Osteocyte (in vitro differentiated cells): ENCODE measurements at regions not wholly inside any gene's neighbourhood (a gene's known extent, or its start where the extent isn't known, plus 50 kb on each side); places are given as distances from the start of the nearest gene placed in this dataset.

Source experiments
- DNase-seq: peaks from one replicate; pipeline ENCODE4 v3.0.0; 2021; ENCODE audit warnings: mixed read lengths; ENCODE audit not compliant: unreplicated experiment; ENCODE audit errors: extremely low spot score
- H3K27ac Mint-ChIP-seq: one replicate; pipeline ENCODE4 v1.8.0; 2021; ENCODE audit warnings: mild to moderate bottlenecking, mixed read lengths; ENCODE audit not compliant: unreplicated experiment
- H3K27me3 Mint-ChIP-seq: one replicate; pipeline ENCODE4 v1.8.0; 2021; ENCODE audit warnings: mixed read lengths; ENCODE audit not compliant: unreplicated experiment
- H3K36me3 Mint-ChIP-seq: one replicate; pipeline ENCODE4 v1.8.0; 2021; ENCODE audit warnings: mixed read lengths; ENCODE audit not compliant: unreplicated experiment
- H3K4me1 Mint-ChIP-seq: one replicate; pipeline ENCODE4 v1.8.0; 2021; ENCODE audit warnings: mixed read lengths; ENCODE audit not compliant: unreplicated experiment
- H3K4me3 Mint-ChIP-seq: one replicate; pipeline ENCODE4 v1.8.0; 2021; ENCODE audit warnings: mild to moderate bottlenecking, moderate library complexity, mixed read lengths; ENCODE audit not compliant: unreplicated experiment
- H3K9me3 Mint-ChIP-seq: one replicate; pipeline ENCODE4 v1.8.0; 2021; ENCODE audit warnings: mixed read lengths; ENCODE audit not compliant: unreplicated experiment
- TF ChIP-seq, protein P1 (sequence below): fragments of 200-600 bp; sonication (generic); IDR thresholded peaks from 2 replicates; pipeline ENCODE4 v1.5.0; 2021; ENCODE audit warnings: antibody characterized with exemption, mild to moderate bottlenecking, moderate library complexity

DNA sequence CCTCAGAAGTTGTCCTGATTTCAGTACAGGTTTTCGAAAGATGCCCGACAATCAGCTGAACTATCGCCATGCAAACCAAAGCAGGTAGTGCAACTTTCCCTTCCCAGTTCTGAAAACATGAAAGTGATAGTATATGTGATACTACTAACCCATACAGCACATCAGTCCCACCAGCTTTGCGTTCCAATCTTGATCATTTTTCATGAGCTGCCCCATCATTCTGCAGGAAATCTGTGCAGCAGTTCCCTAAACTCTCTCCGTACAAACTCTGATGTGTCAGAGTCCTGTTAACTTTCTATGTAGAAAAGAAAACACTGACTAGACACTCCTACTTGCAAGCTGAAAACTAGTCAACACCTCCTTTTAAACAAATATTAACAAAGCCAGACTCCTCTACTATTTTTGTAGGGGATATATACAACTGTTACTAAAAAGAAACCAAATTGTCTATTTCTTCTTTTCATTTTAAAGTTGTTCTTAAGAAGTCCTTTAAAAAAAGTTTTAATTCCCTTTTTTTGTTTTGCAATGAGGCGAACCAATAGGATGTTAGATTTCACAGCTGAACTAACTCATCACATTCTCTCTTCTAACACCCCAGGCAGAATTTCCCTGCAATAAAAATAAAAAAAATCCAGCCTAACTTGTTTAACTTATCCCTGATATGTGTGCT, 99.6 kb upstream of the DST start:
- Mint-ChIP-seq H3K4me1 (peaks cover 41% of the 10 kb centered on the region), H3K36me3 (no peaks in the 10 kb centered on the region), H3K27ac (peak overlapping the region; percentile 75), H3K27me3 (no peaks in the 10 kb centered on the region), H3K9me3 (no peaks in the 10 kb centered on the region), H3K4me3 (peak overlapping the region; percentile 65)
- no peak for DNase-seq
- TF ChIP-seq, protein P1, sequence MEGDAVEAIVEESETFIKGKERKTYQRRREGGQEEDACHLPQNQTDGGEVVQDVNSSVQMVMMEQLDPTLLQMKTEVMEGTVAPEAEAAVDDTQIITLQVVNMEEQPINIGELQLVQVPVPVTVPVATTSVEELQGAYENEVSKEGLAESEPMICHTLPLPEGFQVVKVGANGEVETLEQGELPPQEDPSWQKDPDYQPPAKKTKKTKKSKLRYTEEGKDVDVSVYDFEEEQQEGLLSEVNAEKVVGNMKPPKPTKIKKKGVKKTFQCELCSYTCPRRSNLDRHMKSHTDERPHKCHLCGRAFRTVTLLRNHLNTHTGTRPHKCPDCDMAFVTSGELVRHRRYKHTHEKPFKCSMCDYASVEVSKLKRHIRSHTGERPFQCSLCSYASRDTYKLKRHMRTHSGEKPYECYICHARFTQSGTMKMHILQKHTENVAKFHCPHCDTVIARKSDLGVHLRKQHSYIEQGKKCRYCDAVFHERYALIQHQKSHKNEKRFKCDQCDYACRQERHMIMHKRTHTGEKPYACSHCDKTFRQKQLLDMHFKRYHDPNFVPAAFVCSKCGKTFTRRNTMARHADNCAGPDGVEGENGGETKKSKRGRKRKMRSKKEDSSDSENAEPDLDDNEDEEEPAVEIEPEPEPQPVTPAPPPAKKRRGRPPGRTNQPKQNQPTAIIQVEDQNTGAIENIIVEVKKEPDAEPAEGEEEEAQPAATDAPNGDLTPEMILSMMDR = no peak

DNA sequence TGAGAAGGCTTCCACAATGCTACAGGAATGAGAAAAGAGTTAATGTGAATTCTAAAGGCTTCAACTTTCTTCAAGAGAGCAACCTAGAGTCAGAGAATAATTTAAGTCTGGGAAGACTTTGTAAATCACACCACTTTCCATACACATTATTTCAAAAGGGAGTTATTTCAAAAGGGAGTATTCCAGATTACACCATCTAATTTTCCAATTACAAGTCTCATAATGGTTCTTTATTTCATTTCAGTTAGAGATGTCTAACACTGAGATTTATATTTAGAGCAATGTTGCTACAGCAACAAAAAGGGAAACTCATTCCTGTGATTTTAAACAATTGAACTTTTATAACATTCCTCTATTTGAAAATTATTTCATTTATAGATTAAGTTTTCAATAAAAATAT, 98.8 kb upstream of the DST start:
- peak overlapping the region; percentile 77 for H3K27ac Mint-ChIP-seq
- DNase-seq = no peak
- TF ChIP-seq, protein P1 = no peak
- H3K36me3 Mint-ChIP-seq = no peaks in the 10 kb centered on the region
- H3K27me3 Mint-ChIP-seq = no peaks in the 10 kb centered on the region
- H3K4me3 Mint-ChIP-seq = no peak overlapping the region
- H3K4me1 Mint-ChIP-seq = peaks cover 40% of the 10 kb centered on the region
- no peaks in the 10 kb centered on the region for H3K9me3 Mint-ChIP-seq

DNA sequence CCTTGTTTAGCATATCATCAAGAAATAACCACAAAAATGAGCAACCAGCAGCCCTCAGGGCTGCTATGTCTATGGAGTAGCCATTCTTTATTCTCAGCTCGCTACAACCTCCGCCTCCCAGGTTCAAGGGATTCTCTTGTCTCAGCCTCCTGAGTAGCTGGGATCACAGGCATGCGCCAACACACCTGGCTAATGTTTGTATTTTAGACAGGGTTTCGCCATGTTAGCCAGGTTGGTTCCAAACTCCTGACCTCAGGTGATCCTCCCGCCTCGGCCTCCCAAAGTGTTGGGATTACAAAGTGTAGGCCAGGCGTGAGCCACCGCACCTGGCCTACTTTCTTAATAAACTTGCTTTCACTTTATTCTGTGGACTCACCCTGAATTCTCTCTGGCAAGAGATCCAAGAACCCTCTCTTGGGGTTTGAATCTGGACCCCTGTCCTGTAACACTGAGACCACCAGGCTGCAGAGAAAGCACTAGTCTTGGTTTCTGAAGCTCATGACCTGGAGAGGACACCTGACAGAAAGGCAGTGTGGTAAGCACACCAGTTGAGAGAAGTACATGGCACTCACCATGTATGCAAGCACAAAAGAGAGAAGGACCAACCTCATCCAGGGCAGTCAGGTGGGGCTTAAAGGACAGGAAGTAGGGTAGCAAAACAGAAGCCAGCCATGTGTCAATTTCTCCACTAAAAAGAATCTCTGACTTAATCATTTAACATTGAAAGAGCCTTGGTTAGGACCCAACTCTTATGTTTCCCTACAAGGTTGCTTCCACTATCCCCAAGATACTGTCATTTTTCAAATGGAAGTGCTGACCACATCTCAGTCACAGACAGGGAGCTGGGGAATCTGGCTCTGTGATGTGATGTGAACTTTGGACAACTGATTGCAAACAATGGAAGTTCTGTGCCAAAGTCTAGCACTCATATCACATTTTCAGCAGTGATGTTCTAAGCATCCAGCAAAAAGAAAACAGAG, 97.4 kb upstream of the DST start:
- Mint-ChIP-seq H3K4me3 (no peak overlapping the region), H3K27ac (peak overlapping the region; percentile 23), H3K9me3 (no peaks in the 10 kb centered on the region), H3K27me3 (no peaks in the 10 kb centered on the region), H3K36me3 (no peaks in the 10 kb centered on the region), H3K4me1 (peaks cover 41% of the 10 kb centered on the region)
- TF ChIP-seq, protein P1 = no peak
- no peak for DNase-seq

DNA sequence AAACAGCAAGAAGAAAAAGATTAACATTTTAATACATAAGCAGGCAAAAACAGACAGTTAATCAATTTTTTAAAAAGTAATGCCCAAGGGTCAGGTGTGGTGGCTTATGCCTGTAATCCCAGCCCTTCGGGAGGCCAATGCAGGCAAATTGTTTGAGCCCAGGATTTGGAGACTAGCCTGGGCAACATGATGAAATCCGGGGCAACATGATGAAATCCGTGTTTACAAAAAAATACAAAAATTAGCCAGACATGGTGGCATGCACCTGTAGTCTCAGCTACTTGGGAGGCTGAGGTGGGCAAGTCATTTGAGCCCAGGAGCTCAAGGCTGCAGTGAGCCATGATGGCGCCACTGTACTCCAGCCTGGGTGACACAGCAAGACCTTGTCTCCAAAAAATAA, 94.1 kb upstream of the DST start:
- H3K27me3 Mint-ChIP-seq = no peaks in the 10 kb centered on the region
- H3K9me3 Mint-ChIP-seq = no peaks in the 10 kb centered on the region
- TF ChIP-seq, protein P1 = no peak
- peaks cover 45% of the 10 kb centered on the region for H3K4me1 Mint-ChIP-seq
- H3K4me3 Mint-ChIP-seq = no peak overlapping the region
- no peak overlapping the region for H3K27ac Mint-ChIP-seq
- DNase-seq = no peak
- no peaks in the 10 kb centered on the region for H3K36me3 Mint-ChIP-seq

DNA sequence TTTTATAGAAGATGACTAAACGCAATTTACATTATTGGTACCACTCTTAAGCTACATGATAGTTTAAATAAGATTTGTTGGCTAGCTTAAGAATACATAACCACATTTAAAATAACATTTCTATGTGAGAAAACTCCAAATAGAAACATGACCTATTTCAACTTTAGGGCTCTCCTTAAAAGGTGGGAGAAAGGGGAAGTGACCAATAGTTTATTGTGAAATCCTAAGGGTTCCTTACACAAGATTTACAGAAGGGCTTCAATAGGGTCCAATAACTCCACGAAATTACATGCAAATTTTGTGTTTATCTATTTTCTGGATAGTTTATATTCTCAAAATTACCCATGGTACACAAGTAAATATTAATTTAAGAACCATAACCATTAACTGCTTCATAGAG, 91.6 kb upstream of the DST start:
- Mint-ChIP-seq H3K9me3 (no peaks in the 10 kb centered on the region), H3K4me3 (no peak overlapping the region), H3K27me3 (no peaks in the 10 kb centered on the region), H3K27ac (no peak overlapping the region), H3K36me3 (no peaks in the 10 kb centered on the region), H3K4me1 (peaks cover 53% of the 10 kb centered on the region)
- DNase-seq = no peak
- TF ChIP-seq, protein P1 = no peak
